Tibial nerve (tissue), 4 donors: ENCODE measurements at regions not wholly inside any gene's neighbourhood (a gene's known extent, or its start where the extent isn't known, plus 50 kb on each side); places are given as distances from the start of the nearest gene placed in this dataset.

Source experiments
- DNase-seq, 2 donors: peaks; one replicate each; pipeline ENCODE4 v3.0.0-alpha.2; 2019; ENCODE audit warnings: low spot score in 2 of 2
- H3K27ac ChIP-seq, 4 donors: fragments of 200-600 bp; sonication (generic) in 3 of 4; one replicate each; pipeline ENCODE4 v1.5.1; 2017 to 2019; ENCODE audit warnings: mild to moderate bottlenecking in 1 of 4
- H3K27me3 ChIP-seq, 2 donors: fragments of 200-600 bp; sonication (generic) in 1 of 2; one replicate each; pipeline versions ENCODE4 v1.5.1 to v1.6.0; 2017 to 2019
- H3K36me3 ChIP-seq, 3 donors: fragments of 200-600 bp; sonication (generic); one replicate each; pipeline ENCODE4 v1.5.1; 2018 to 2019
- H3K4me1 ChIP-seq, 4 donors: fragments of 200-600 bp; sonication (generic) in 3 of 4; one replicate each; pipeline ENCODE4 v1.5.1; 2017 to 2019
- H3K4me3 ChIP-seq, 4 donors: fragments of 200-600 bp; sonication (generic) in 3 of 4; one replicate each; pipeline ENCODE4 v1.5.1; 2017 to 2019; ENCODE audit warnings: mild to moderate bottlenecking in 1 of 4, moderate library complexity in 1 of 4
- H3K9me3 ChIP-seq, 4 donors: fragments of 200-600 bp; sonication (generic) in 3 of 4; one replicate each; pipeline ENCODE4 v1.5.1; 2017 to 2019
- EP300 ChIP-seq, 2 donors: sonication (generic); formaldehyde crosslinking; IDR thresholded peaks; one replicate each; pipeline ENCODE4 v1.6.1; 2017; ENCODE audit warnings: antibody characterized with exemption in 2 of 2, mild to moderate bottlenecking in 1 of 2
- POLR2A ChIP-seq, 2 donors: fragments of 450-650 bp; IDR thresholded peaks; one replicate each; pipeline ENCODE4 v1.6.1; 2017; ENCODE audit warnings: antibody characterized with exemption in 2 of 2, mild to moderate bottlenecking in 2 of 2, moderate library complexity in 2 of 2
- WGBS, 2 donors: methylation state at CpG; one replicate each; pipeline ENCODE4 v1.1.5; 2018; 5-methylcytosine and 5-hydroxymethylcytosine counted together
- TF ChIP-seq, protein P1 (sequence below), 5 experiments: fragments of 200-600 bp in 3 of 5; fragments of 450-650 bp in 2 of 5; sonication (generic) in 3 of 5; IDR thresholded peaks; one replicate each; pipeline ENCODE4 v1.5.1; 2016 to 2019; ENCODE audit warnings: antibody characterized with exemption in 5 of 5, mild to moderate bottlenecking in 3 of 5, moderate library complexity in 2 of 5

DNA sequence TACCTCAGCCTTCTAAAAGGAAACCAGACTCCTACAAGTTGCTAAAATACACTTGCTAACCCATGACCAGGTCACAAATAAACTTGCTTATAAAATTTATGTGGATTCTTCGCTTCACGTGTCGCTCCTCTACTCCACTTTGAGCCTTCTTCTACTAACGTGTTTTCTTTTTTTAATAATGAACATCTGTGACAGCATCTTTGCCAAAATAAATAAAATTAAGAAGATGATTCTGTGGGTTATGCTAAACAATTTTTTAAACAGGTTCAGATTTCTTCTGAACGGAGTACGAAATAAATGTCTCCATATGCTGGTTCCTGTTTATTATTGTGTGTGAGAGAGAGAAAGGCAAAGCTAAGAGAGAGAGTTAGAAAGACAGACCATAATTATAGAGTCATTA, 735.8 kb downstream of the LTN1 start:
- H3K36me3 ChIP-seq: no peaks in the 10 kb centered on the region
- WGBS, 2 donors: 69 to 77% methylated on average over 6 of the region's 6 CpGs
- DNase-seq: no peak
- H3K27ac ChIP-seq: no peak overlapping the region
- TF ChIP-seq EP300 (IDR thresholded peaks at IDR 0.05) (no peak), POLR2A (IDR thresholded peaks at IDR 0.05) (no peak)
- TF ChIP-seq, protein P1, sequence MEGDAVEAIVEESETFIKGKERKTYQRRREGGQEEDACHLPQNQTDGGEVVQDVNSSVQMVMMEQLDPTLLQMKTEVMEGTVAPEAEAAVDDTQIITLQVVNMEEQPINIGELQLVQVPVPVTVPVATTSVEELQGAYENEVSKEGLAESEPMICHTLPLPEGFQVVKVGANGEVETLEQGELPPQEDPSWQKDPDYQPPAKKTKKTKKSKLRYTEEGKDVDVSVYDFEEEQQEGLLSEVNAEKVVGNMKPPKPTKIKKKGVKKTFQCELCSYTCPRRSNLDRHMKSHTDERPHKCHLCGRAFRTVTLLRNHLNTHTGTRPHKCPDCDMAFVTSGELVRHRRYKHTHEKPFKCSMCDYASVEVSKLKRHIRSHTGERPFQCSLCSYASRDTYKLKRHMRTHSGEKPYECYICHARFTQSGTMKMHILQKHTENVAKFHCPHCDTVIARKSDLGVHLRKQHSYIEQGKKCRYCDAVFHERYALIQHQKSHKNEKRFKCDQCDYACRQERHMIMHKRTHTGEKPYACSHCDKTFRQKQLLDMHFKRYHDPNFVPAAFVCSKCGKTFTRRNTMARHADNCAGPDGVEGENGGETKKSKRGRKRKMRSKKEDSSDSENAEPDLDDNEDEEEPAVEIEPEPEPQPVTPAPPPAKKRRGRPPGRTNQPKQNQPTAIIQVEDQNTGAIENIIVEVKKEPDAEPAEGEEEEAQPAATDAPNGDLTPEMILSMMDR (IDR thresholded peaks at IDR 0.05): no peak
- no peak overlapping the region for H3K4me3 ChIP-seq
- H3K4me1 ChIP-seq: peaks cover 0 to 14% (median 0%) of the 10 kb centered on the region in 4 donors
- no peaks in the 10 kb centered on the region for H3K27me3 ChIP-seq
- no peaks in the 10 kb centered on the region for H3K9me3 ChIP-seq

DNA sequence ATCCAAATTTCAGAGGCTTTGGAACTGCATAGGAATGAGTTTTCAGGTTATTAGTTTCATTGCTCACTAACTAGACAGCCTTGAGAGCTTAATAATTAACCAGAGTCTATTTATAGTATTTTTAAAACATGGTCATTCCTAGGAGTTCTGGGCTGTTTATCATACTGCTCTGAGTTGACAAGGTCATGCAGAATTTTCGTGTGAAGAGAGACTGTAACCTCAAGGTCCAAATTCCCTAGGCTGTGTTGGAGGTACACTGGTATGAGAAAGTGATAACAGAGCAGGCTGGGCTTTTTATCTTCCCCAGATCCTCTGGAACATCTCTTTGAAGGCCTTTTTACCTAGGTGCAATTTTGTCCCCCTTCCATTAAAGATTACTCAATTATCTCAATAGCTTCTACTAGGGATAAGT, 736.3 kb downstream of the LTN1 start:
- H3K27me3 ChIP-seq: no peaks in the 10 kb centered on the region
- H3K9me3 ChIP-seq: no peaks in the 10 kb centered on the region
- no peaks in the 10 kb centered on the region for H3K36me3 ChIP-seq
- 22 to 55% methylated on average over 1 of the region's 1 CpG for WGBS, 2 donors
- H3K4me1 ChIP-seq: peaks cover 0 to 10% (median 0%) of the 10 kb centered on the region in 4 donors
- H3K27ac ChIP-seq: no peak overlapping the region
- H3K4me3 ChIP-seq: no peak overlapping the region
- no peak for DNase-seq
- TF ChIP-seq, protein P1 (IDR thresholded peaks at IDR 0.05): no peak

DNA sequence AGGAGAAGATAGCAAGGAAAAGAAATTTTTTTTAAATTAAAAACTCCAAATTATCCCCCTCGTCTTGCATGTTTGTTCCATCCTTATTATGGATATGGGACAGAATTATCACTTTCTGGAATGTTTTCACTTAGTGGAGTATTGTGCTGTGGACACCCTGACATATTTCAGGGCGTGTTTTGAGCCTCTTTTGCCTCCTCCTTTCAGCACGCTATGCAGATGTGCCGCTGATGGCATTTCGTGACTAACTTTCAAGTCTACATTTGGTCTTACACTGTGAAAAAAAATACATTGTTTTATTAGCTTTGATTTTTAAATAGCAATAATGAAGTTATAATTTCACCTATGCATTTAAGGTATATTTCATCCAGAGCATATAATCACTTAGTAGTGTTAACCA, 738.7 kb downstream of the LTN1 start:
- WGBS, 2 donors: 98% methylated on average over 5 of the region's 5 CpGs
- no peak overlapping the region for H3K4me3 ChIP-seq

DNA sequence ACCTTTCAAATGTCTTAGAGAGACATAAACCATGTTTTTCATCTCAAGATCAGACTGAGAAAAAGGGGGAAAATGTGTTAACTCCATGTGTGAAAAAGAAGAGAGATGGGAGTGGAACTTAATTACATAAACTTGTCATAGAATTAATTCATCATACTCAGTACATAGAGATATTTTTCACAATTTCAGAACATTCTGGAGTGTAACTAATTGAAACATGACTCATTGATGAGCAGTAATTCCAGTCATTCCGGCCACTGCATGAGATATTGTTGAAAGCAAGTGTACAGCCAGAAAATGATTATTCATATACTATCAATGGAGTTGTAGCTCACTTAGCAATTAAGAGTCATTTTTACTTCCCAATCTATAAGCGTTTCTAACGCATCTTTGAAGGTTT, 739.3 kb downstream of the LTN1 start:
- no peaks in the 10 kb centered on the region for H3K27me3 ChIP-seq
- H3K27ac ChIP-seq: no peak overlapping the region
- H3K4me1 ChIP-seq: peaks cover 0 to 4% (median 0%) of the 10 kb centered on the region in 4 donors
- DNase-seq: no peak
- 62 to 65% methylated on average over 3 of the region's 3 CpGs for WGBS, 2 donors
- no peaks in the 10 kb centered on the region for H3K36me3 ChIP-seq
- TF ChIP-seq EP300 (IDR thresholded peaks at IDR 0.05): no peak
- TF ChIP-seq, protein P1 (IDR thresholded peaks at IDR 0.05): no peak
- no peak overlapping the region for H3K4me3 ChIP-seq
- H3K9me3 ChIP-seq: no peaks in the 10 kb centered on the region

More for the DNA sequence above, 738.7 kb downstream of the LTN1 start:
- H3K4me1 ChIP-seq: peaks cover 0 to 4% (median 0%) of the 10 kb centered on the region in 4 donors
- no peak for DNase-seq
- TF ChIP-seq, protein P1 (IDR thresholded peaks at IDR 0.05): no peak
- TF ChIP-seq POLR2A (IDR thresholded peaks at IDR 0.05) (no peak), EP300 (IDR thresholded peaks at IDR 0.05) (no peak)
- no peaks in the 10 kb centered on the region for H3K9me3 ChIP-seq
- no peak overlapping the region for H3K27ac ChIP-seq
- no peaks in the 10 kb centered on the region for H3K27me3 ChIP-seq
- H3K36me3 ChIP-seq: no peaks in the 10 kb centered on the region

GRCh38 chr21:28252928-28253327, 739.7 kb downstream of the LTN1 start:
- Histone ChIP-seq H3K27me3 (no peaks in the 10 kb centered on the region), H3K36me3 (no peaks in the 10 kb centered on the region), H3K27ac (no peak overlapping the region), H3K9me3 (no peaks in the 10 kb centered on the region), H3K4me3 (no peak overlapping the region), H3K4me1 (peaks cover 0 to 4% (median 0%) of the 10 kb centered on the region in 4 donors)
- TF ChIP-seq, protein P1 (IDR thresholded peaks at IDR 0.05): no peak
- TF ChIP-seq EP300 (IDR thresholded peaks at IDR 0.05) (no peak), POLR2A (IDR thresholded peaks at IDR 0.05) (no peak)
- whole genome bisulfite sequencing, 2 donors: 54 to 57% methylated on average over 2 of the region's 2 CpGs
- no peak for DNase-seq
